HUES48 (cell line): ENCODE measurements at regions not wholly inside any gene's neighbourhood (a gene's known extent, or its start where the extent isn't known, plus 50 kb on each side); places are given as distances from the start of the nearest gene placed in this dataset.
"Not testable (repeated sequence)": the region's sequence is repeated elsewhere in the genome, so short reads cannot be mapped to it uniquely, and the experiment has no call there.

ENCODE experiments used
- H3K27ac ChIP-seq: one replicate; pipeline ENCODE4 v1.7.0; 2013; ENCODE audit warnings: low read depth, low read length, inconsistent platforms
- H3K27me3 ChIP-seq: 2 replicates; pipeline ENCODE4 v1.6.1; 2013; ENCODE audit warnings: mild to moderate bottlenecking, low read length; ENCODE audit not compliant: control insufficient read depth, insufficient read depth
- H3K36me3 ChIP-seq: 2 replicates; pipeline ENCODE4 v1.6.1; 2013; ENCODE audit warnings: low read length; ENCODE audit not compliant: control insufficient read depth, insufficient read depth
- H3K4me1 ChIP-seq: 2 replicates; pipeline ENCODE4 v1.6.1; 2013; ENCODE audit warnings: mild to moderate bottlenecking, low read length; ENCODE audit not compliant: control insufficient read depth, insufficient read depth
- H3K4me3 ChIP-seq: 2 replicates; pipeline ENCODE4 v1.5.1; 2013; ENCODE audit warnings: mild to moderate bottlenecking, low read depth, low read length
- H3K9ac ChIP-seq: 2 replicates; pipeline ENCODE4 v1.6.1; 2013; ENCODE audit warnings: mild to moderate bottlenecking, low read depth, low read length, moderate library complexity
- H3K9me3 ChIP-seq: 2 replicates; pipeline ENCODE4 v1.6.1; 2013; ENCODE audit warnings: low read length; ENCODE audit not compliant: control insufficient read depth, insufficient read depth

DNA sequence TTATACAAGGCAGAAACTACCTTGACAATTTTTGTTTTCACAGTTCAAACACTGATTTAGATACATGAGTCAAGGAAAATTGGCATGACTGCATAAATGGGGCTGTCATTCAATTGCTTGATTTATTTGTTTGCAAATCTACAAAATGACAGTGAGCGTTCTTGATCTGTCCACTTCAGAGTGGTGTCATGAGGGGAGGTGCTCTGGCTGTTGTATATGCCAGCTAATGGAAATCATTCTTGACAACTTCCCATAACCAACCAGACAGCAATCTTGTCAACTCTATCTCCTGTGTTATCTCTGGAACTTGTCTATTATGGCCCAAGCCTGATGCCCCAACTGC, 120.6 kb upstream of the UGP2 start:
- Histone ChIP-seq H3K9me3 (0 out of 2 replicates have a peak, but pooled peaks cover 2% of the 10 kb centered on the region), H3K4me3 (no peak overlapping the region), H3K9ac (no peak overlapping the region), H3K36me3 (no peaks in the 10 kb centered on the region), H3K27me3 (no peaks in the 10 kb centered on the region), H3K27ac (no peak overlapping the region), H3K4me1 (no peaks in the 10 kb centered on the region)

DNA sequence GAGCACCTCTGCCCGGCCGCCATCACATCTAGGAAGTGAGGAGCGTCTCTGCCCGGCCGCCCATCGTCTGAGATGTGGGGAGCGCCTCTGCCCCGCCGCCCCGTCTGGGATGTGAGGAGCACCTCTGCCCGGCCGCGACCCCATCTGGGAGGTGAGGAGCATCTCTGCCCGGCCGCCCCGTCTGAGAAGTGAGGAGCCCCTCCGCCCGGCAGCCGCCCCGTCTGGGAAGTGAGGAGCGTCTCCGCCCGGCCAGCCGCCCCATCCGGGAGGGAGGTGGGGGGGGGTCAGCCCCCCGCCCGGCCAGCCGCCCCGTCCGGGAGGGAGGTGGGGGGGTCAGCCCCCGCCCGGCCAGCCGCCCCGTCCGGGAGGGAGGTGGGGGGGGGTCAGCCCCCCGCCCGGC, 119.4 kb upstream of the UGP2 start:
- H3K27ac ChIP-seq, H3K27me3 ChIP-seq, H3K9ac ChIP-seq, H3K36me3 ChIP-seq, H3K9me3 ChIP-seq, H3K4me3 ChIP-seq: not testable (repeated sequence)
- peaks cover 12% of the 10 kb centered on the region for H3K4me1 ChIP-seq

DNA sequence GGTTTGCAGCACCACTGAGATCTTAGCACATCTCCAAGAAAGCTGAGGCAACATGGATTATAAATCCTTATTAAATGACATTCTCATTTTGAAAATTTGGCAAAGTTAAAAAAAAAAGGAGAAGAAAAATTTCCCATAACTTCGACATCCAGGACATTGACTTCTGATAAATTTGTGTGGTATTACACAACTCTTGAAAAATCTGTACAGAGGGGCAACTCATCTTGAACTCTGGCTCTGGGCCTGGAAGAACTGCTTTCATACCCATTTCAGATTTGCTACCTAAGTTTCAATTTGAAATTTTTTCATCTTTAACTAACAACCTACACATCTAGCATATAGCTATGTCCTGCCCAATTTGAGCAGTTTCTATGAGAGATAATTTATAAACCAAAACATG, 118.0 kb upstream of the UGP2 start:
- Histone ChIP-seq H3K36me3 (no peaks in the 10 kb centered on the region), H3K9ac (no peak overlapping the region), H3K9me3 (0 out of 2 replicates have a peak, but pooled peaks cover 2% of the 10 kb centered on the region), H3K4me1 (peaks cover 16% of the 10 kb centered on the region), H3K4me3 (no peak overlapping the region), H3K27ac (no peak overlapping the region), H3K27me3 (no peaks in the 10 kb centered on the region)

DNA sequence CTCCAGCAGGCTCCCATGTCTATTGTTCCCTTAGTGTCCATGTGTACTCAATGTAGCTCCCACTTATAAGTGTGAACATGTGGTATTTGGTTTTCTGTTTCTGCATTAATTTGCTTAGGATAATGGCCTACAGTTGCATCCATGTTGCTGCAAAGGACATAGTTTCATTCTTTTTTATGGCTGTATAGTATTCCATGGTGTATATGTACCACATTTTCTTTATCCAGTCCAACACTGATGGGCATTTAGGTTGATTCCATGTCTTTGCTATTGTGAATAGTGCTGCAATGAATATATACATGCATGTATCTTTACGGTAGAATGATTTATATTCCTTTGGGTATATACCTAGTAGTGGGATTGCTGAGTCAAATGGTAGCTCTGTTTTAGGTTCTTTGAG, 116.5 kb upstream of the UGP2 start:
- H3K27me3 ChIP-seq, H3K27ac ChIP-seq, H3K9me3 ChIP-seq, H3K36me3 ChIP-seq, H3K9ac ChIP-seq, H3K4me3 ChIP-seq: not testable (repeated sequence)
- H3K4me1 ChIP-seq = peaks cover 24% of the 10 kb centered on the region

DNA sequence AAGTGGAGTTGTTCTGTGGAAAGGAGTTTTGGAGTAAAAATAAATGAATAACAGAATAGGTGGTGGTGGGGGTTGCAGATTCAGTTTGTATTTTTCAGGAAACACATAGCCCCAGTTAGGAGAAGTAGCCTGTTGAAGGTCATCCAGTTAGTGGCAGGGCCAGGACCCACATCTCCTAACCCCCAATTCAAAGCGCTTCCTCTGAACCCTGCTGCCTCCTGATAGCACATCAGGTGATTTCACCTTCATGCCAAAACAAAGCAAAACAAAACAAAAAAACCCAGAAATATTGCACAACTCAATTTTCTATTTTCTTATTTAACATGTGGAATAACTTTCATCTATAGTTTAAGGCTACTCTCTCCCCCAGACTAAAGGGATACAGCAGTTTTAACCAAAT, 112.3 kb upstream of the UGP2 start:
- Histone ChIP-seq H3K9me3 (0 out of 2 replicates have a peak, but pooled peaks cover 2% of the 10 kb centered on the region), H3K4me1 (peaks cover 24% of the 10 kb centered on the region), H3K36me3 (no peaks in the 10 kb centered on the region), H3K27ac (no peak overlapping the region), H3K9ac (no peak overlapping the region), H3K4me3 (no peak overlapping the region), H3K27me3 (no peaks in the 10 kb centered on the region)

DNA sequence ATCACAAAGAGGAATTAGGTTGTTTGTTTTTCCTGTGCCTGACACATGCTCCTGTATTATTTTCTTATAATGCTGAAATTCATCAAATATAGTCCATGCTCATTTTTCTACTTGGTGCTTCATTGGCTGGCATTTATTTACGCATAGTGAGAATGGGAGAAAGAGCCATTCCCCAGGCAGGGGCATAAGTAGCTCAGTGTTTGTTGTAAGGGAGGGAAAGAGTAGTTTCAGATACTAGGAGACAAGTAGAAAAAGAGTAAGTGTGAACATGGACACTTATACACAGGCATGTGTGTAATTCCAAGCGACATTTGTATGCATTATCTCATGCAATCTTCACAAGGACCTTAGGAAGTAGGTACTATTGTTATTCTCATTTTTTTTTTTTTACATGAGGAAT, 111.9 kb upstream of the UGP2 start:
- Histone ChIP-seq H3K36me3 (no peaks in the 10 kb centered on the region), H3K27me3 (no peaks in the 10 kb centered on the region), H3K27ac (no peak overlapping the region), H3K4me1 (peaks cover 24% of the 10 kb centered on the region), H3K9ac (no peak overlapping the region), H3K4me3 (no peak overlapping the region), H3K9me3 (0 out of 2 replicates have a peak, but pooled peaks cover 2% of the 10 kb centered on the region)

DNA sequence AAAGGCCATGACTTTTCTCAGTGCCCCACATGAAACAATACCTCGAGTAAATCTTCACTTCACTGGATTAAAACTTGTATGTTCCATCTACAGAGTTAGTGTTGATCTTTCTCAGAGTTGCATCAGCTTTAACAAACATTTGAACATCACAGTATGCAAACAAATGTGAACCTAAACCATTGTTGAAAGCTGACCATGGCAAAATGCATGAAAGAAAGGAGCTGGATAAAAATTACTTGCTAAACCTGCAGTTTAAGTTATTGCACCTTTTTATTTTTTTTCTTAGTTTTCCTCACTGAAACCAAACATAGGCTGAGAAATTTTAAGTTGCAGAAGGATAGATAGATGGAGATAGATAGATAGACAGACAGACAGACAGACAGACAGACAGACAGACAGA, 107.2 kb upstream of the UGP2 start:
- Histone ChIP-seq H3K36me3 (no peaks in the 10 kb centered on the region), H3K9ac (no peak overlapping the region), H3K27ac (no peak overlapping the region), H3K4me1 (peaks cover 5% of the 10 kb centered on the region), H3K9me3 (no peaks in the 10 kb centered on the region), H3K27me3 (no peaks in the 10 kb centered on the region), H3K4me3 (no peak overlapping the region)

DNA sequence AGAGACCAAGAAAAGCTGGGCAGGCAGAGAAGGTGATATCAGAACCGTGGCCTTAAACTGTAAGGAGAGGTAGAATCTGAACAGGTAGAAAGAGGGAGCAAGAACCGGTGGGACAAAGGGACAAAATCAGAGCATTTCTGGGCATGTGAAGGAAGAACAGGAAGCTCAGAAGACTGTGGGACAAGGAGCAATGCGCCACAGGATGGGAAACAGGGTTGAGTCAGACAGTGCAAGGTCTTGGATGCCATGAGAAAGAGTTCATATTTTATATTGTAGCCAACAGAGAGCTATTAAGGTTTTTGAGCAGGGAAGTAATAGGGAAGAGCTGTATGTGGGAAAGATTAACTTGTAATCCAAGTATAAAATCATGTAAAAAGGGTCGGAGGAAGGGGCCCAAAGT, 106.4 kb upstream of the UGP2 start:
- Histone ChIP-seq H3K36me3 (no peaks in the 10 kb centered on the region), H3K9me3 (no peaks in the 10 kb centered on the region), H3K27me3 (no peaks in the 10 kb centered on the region), H3K4me3 (no peak overlapping the region), H3K27ac (no peak overlapping the region), H3K4me1 (no peaks in the 10 kb centered on the region), H3K9ac (no peak overlapping the region)

DNA sequence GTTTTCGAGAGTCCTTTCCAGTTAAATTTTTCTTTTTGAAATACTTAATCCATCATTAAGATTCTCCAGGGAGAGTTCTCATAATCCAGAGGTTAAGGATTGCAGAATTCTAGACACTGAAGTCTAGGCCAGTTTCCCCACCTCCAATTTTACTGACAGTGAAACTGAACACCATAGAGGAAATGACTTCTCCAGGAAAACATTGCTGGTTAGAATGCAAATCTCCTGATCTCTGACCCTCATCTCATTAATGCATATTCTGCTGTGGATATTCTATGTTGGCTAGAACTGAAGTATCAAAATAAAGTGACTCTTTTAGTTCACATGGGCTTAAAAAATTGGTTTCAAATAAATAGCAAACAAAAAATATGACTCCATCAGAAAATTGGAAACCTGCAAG, 105.8 kb upstream of the UGP2 start:
- H3K4me3 ChIP-seq = no peak overlapping the region
- H3K36me3 ChIP-seq = no peaks in the 10 kb centered on the region
- H3K4me1 ChIP-seq = no peaks in the 10 kb centered on the region
- no peaks in the 10 kb centered on the region for H3K9me3 ChIP-seq
- H3K27ac ChIP-seq = no peak overlapping the region
- H3K9ac ChIP-seq = no peak overlapping the region
- H3K27me3 ChIP-seq = no peaks in the 10 kb centered on the region

DNA sequence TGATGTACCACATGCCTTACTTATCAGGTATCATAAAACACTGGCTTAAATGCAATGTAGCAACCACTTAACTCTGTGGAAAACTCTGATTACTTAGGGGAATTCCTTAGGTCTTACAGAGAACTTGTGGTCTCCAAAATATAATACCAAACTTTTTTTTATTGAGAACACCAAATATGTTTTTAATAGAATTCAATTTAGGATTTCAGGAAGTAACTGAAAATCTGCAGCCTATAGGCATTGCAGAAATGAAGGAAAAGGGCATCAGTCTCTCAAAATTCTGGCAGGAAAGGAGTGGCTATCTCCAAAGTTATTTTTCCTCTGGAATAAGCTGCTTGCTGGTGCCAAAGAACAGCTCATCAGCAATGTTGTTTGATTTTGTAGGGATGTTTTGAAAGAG, 105.3 kb upstream of the UGP2 start:
- Histone ChIP-seq H3K27ac (no peak overlapping the region), H3K36me3 (no peaks in the 10 kb centered on the region), H3K4me1 (no peaks in the 10 kb centered on the region), H3K9ac (no peak overlapping the region), H3K27me3 (no peaks in the 10 kb centered on the region), H3K4me3 (no peak overlapping the region), H3K9me3 (no peaks in the 10 kb centered on the region)

DNA sequence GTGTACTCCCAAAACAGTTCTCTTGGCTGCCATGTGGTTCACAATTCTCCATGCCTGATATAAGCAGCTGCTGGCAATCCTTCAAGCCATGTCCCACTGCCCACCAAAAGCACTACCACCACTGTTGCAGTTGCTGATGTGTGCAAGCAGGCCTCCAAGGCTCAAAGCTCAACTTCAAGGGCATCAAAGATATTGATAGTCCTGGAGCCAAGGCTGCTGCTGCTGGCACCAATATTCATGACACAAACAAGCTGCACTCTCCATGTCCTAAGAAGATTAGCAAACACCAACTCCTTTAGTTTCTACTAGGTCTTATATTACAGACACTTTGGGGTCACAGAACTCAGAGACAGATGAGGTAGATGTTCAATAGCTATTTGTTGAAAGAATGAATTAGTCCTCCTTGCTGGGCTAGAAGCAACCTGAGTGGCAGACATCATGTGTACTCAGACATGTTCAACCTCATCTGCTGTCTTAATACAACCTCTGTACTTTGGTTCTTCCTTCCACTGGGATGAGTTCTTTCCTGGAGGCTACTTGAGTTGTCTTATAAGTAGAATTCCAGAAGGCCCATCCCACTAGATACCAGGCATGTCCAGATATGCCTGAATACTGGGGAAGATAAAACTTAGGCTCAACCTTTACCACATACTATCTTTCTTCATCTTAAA, 104.5 kb upstream of the UGP2 start:
- H3K27me3 ChIP-seq = no peaks in the 10 kb centered on the region
- H3K4me1 ChIP-seq = no peaks in the 10 kb centered on the region
- H3K36me3 ChIP-seq = no peaks in the 10 kb centered on the region
- H3K4me3 ChIP-seq = no peak overlapping the region
- H3K9ac ChIP-seq = no peak overlapping the region
- no peaks in the 10 kb centered on the region for H3K9me3 ChIP-seq
- H3K27ac ChIP-seq = no peak overlapping the region

DNA sequence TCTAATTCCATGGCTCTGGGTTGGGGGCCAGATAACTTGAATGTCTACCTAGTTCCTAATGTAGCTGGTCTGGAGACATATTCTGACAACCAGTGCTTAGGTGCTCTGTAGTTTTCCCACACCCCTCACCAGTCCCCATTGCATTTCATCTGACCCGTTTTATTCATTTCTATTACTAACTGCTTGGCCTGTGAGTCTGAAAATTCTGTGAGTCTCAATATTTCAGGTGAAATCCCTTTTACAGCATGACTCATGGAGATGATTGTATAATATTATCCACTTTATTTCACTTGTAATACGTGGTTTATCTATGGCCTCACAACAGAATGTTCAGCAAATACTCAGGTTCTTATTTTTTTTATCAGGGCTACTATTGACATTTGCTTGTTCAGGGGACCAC, 103.7 kb upstream of the UGP2 start:
- Histone ChIP-seq H3K9me3 (no peaks in the 10 kb centered on the region), H3K27me3 (no peaks in the 10 kb centered on the region), H3K36me3 (no peaks in the 10 kb centered on the region), H3K4me3 (no peak overlapping the region), H3K27ac (no peak overlapping the region), H3K9ac (no peak overlapping the region), H3K4me1 (no peaks in the 10 kb centered on the region)
